IMR-90 (cell line): ENCODE measurements at regions not wholly inside any gene's neighbourhood (a gene's known extent, or its start where the extent isn't known, plus 50 kb on each side); places are given as distances from the start of the nearest gene placed in this dataset.
"Not testable (repeated sequence)": the region's sequence is repeated elsewhere in the genome, so short reads cannot be mapped to it uniquely, and the experiment has no call there.

Experiments
- ATAC-seq: fragments of 200-7000 bp; cut with Tn5 transposase; 2 replicates; pipeline ENCODE4 v1.9.1; 2020; ENCODE audit warnings: low read depth, mild to moderate bottlenecking, moderate library complexity
- BruUV-seq: library from RNA; stranded (reverse); fragments of 400-500 nt; replicated peaks from 2 replicates; lab custom pipeline; 2021; lab: Mats Ljungman, UMichigan
- CTCF ChIA-PET: fragments of 300-600 bp; formaldehyde crosslinking; extraction: SDS; loops from one replicate; lab custom pipeline; 2021; ENCODE audit warnings: antibody characterized with exemption; lab: Yijun Ruan, JAX
- POLR2A ChIA-PET: fragments of 300-600 bp; sonication (Branson Sonifier 250); formaldehyde crosslinking; loops from one replicate; lab custom pipeline; 2022; ENCODE audit warnings: antibody characterized with exemption; ENCODE audit not compliant: unreplicated experiment; lab: Charles Lee
- DNase-seq: peaks from one replicate; pipeline ENCODE4 v3.0.0; 2013
- H2AFZ ChIP-seq: replicated peaks from 2 replicates; pipeline ENCODE3; 2013; ENCODE audit warnings: low read length, mild to moderate bottlenecking; ENCODE audit not compliant: poor library complexity
- H2AK5ac ChIP-seq: 2 replicates; pipeline ENCODE4 v1.6.1; 2013; ENCODE audit warnings: low read depth, low read length, inconsistent platforms
- H2AK9ac ChIP-seq: replicated peaks from 2 replicates; pipeline ENCODE3; 2013; ENCODE audit warnings: mild to moderate bottlenecking, low read depth, low read length, moderate library complexity; ENCODE audit not compliant: poor library complexity
- H2BK120ac ChIP-seq: 2 replicates; pipeline ENCODE4 v1.6.1; 2013; ENCODE audit warnings: low read depth, low read length, inconsistent platforms
- H2BK15ac ChIP-seq: 3 replicates; pipeline ENCODE4 v1.6.1; 2013; ENCODE audit warnings: low read depth, low read length, inconsistent platforms
- H2BK20ac ChIP-seq: 2 replicates; pipeline ENCODE4 v1.6.1; 2013; ENCODE audit warnings: low read depth, mild to moderate bottlenecking, inconsistent platforms, low read length, moderate library complexity
- H2BK5ac ChIP-seq: 2 replicates; pipeline ENCODE4 v1.6.1; 2013; ENCODE audit warnings: mild to moderate bottlenecking, low read depth, low read length, inconsistent platforms; ENCODE audit not compliant: poor library complexity, severe bottlenecking
- H3K14ac ChIP-seq: replicated peaks from 2 replicates; pipeline ENCODE4 v1.6.1; 2013; ENCODE audit warnings: low read depth, low read length, inconsistent platforms
- H3K18ac ChIP-seq: 2 replicates; pipeline ENCODE4 v1.6.1; 2013; ENCODE audit warnings: low read depth, low read length, control low read depth
- H3K23ac ChIP-seq: 2 replicates; pipeline ENCODE4 v1.6.1; 2013; ENCODE audit warnings: low read depth, low read length, inconsistent platforms
- H3K27ac ChIP-seq: 2 replicates; pipeline ENCODE4 v1.5.1; 2013; ENCODE audit warnings: mild to moderate bottlenecking, control low read depth, low read length; ENCODE audit not compliant: insufficient read depth
- H3K27me3 ChIP-seq: 2 replicates; pipeline ENCODE4 v1.6.1; 2013; ENCODE audit warnings: low read length; ENCODE audit not compliant: control insufficient read depth, insufficient read depth
- H3K36me3 ChIP-seq: 2 replicates; pipeline ENCODE4 v1.6.1; 2013; ENCODE audit warnings: low read length, mixed read lengths; ENCODE audit not compliant: control insufficient read depth, insufficient read depth
- H3K4ac ChIP-seq: 2 replicates; pipeline ENCODE4 v1.6.1; 2013; ENCODE audit warnings: low read depth, low read length, inconsistent platforms
- H3K4me1 ChIP-seq: 2 replicates; pipeline ENCODE4 v1.6.1; 2013; ENCODE audit warnings: low read length, mixed read lengths; ENCODE audit not compliant: control insufficient read depth, insufficient read depth
- H3K4me2 ChIP-seq: 2 replicates; pipeline ENCODE4 v1.6.1; 2013; ENCODE audit warnings: low read depth, mild to moderate bottlenecking, control low read depth, low read length, moderate library complexity
- H3K4me3 ChIP-seq: 2 replicates; pipeline ENCODE4 v1.5.1; 2013; ENCODE audit warnings: low read depth, mild to moderate bottlenecking, control low read depth, low read length, moderate library complexity; ENCODE audit not compliant: insufficient read depth
- H3K56ac ChIP-seq: 2 replicates; pipeline ENCODE4 v1.6.1; 2013; ENCODE audit warnings: low read length, inconsistent platforms; ENCODE audit not compliant: insufficient read depth; ENCODE audit errors: extremely low read depth
- H3K79me1 ChIP-seq, 2 experiments: 2 replicates each; pipeline ENCODE4 v1.6.1; 2013; ENCODE audit warnings: low read length in 2 of 2, inconsistent platforms in 1 of 2, low read depth in 1 of 2
- H3K9ac ChIP-seq: 2 replicates; pipeline ENCODE4 v1.6.1; 2013; ENCODE audit warnings: low read depth, low read length, control low read depth
- H3K9me1 ChIP-seq: 2 replicates; pipeline ENCODE4 v1.6.1; 2013; ENCODE audit warnings: low read length, inconsistent platforms; ENCODE audit not compliant: insufficient read depth
- H3K9me3 ChIP-seq: 2 replicates; pipeline ENCODE4 v1.6.1; 2013; ENCODE audit warnings: low read length; ENCODE audit not compliant: control insufficient read depth, insufficient read depth
- H4K20me1 ChIP-seq: 2 replicates; pipeline ENCODE4 v1.6.1; 2013; ENCODE audit warnings: low read length, inconsistent platforms; ENCODE audit not compliant: insufficient read depth
- H4K5ac ChIP-seq: 2 replicates; pipeline ENCODE4 v1.6.1; 2013; ENCODE audit warnings: mild to moderate bottlenecking, low read depth, low read length, control low read depth
- H4K8ac ChIP-seq, 2 experiments: 2 replicates each; pipeline ENCODE4 v1.6.1; 2013; ENCODE audit warnings: low read depth in 2 of 2, low read length in 2 of 2, control low read depth in 1 of 2, inconsistent platforms in 1 of 2
- H4K91ac ChIP-seq: 2 replicates; pipeline ENCODE4 v1.6.1; 2013; ENCODE audit warnings: low read depth, low read length, inconsistent platforms; ENCODE audit not compliant: insufficient read depth
- WGBS, 2 experiments: methylation state at CpG; one replicate each; pipeline versions ENCODE4 v1.1.5 to v1.1.7; 2013; ENCODE audit warnings: missing lambda C conversion rate in 2 of 2; ENCODE audit not compliant: insufficient read length in 1 of 2; ENCODE audit errors: extremely low coverage in 2 of 2; 5-methylcytosine and 5-hydroxymethylcytosine counted together
- dilution Hi-C: fragments of 300-500 bp; cut with HindIII; formaldehyde crosslinking; loops from one replicate; pipeline ENCODE4 v1.14.3; 2018; ENCODE audit warnings: low sequenced_read_pairs; ENCODE audit not compliant: unreplicated experiment
- in situ Hi-C: fragments of 300-500 bp; cut with MboI; formaldehyde crosslinking; loops from 3 replicates; pipeline ENCODE4 v1.14.3; 2019; ENCODE audit warnings: low sequenced_read_pairs, inconsistent platforms, mixed read lengths
- intact Hi-C: fragments of 100-400 bp; cut with micrococcal nuclease; formaldehyde crosslinking; loops from 2 replicates; pipeline ENCODE4 v1.10.0; 2022

- H3K56ac ChIP-seq = not testable (repeated sequence)
These were observed 212.7 kb downstream of the FOXD4L6 start for GRCh38 chr9:40915660-40916398.

More at GRCh38 chr9:40915660-40916398, 212.7 kb downstream of the FOXD4L6 start:
- dilution Hi-C loops, H2BK120ac ChIP-seq, H4K20me1 ChIP-seq, ATAC-seq, H4K5ac ChIP-seq, in situ Hi-C loops, H3K9ac ChIP-seq, H3K36me3 ChIP-seq, H3K23ac ChIP-seq, H3K4ac ChIP-seq, H4K91ac ChIP-seq, H3K4me3 ChIP-seq, POLR2A ChIA-PET, DNase-seq, H3K9me1 ChIP-seq, H3K18ac ChIP-seq, H3K14ac ChIP-seq, H2BK5ac ChIP-seq, H4K8ac ChIP-seq, H3K4me2 ChIP-seq, CTCF ChIA-PET, H3K4me1 ChIP-seq, H3K27ac ChIP-seq, H2BK15ac ChIP-seq, H2AFZ ChIP-seq, H2BK20ac ChIP-seq, intact Hi-C loops, H2AK9ac ChIP-seq, BruUV-seq, H3K27me3 ChIP-seq, H3K79me1 ChIP-seq, H2AK5ac ChIP-seq: not testable (repeated sequence)
- WGBS, 2 experiments = 54% methylated on average over 12 of the region's 13 CpGs; no CpG with 5 or more reads in 1 of the 2 experiments
- H3K9me3 ChIP-seq = peaks cover 49% of the 10 kb centered on the region
